ENCODE measurements at regions not wholly inside any gene's neighbourhood (a gene's known extent, or its start where the extent isn't known, plus 50 kb on each side); places are given as distances from the start of the nearest gene placed in this dataset.

- TF ChIP-seq CTCF (IDR thresholded peaks at IDR 0.05) (no peak), POLR2A (IDR thresholded peaks at IDR 0.05) (no peak)
Observed at GRCh38 chr2:176544991-176545956, 276.0 kb downstream of the MTX2 start.
